Astrocyte (in vitro differentiated cells and primary cell): ENCODE measurements at regions not wholly inside any gene's neighbourhood (a gene's known extent, or its start where the extent isn't known, plus 50 kb on each side); places are given as distances from the start of the nearest gene placed in this dataset.

Source experiments
- DNase-seq: peaks from one replicate; pipeline ENCODE4 v3.0.0-alpha.2; 2010; ENCODE audit warnings: low read depth
- FAIRE-seq: peaks from 2 replicates; lab custom pipeline; 2011; peaks lifted over from hg19 to GRCh38; lab: Jason Lieb, UNC
- H2AFZ ChIP-seq: 2 replicates; pipeline ENCODE4 v1.6.0; 2012; ENCODE audit warnings: low read depth, low read length, inconsistent platforms
- H3K27ac ChIP-seq: 2 replicates; pipeline ENCODE4 v1.5.1; 2011; ENCODE audit warnings: low read depth, low read length, inconsistent platforms
- H3K27me3 ChIP-seq: 2 replicates; pipeline ENCODE4 v1.6.0; 2011; ENCODE audit warnings: low read length, inconsistent platforms; ENCODE audit not compliant: insufficient read depth
- H3K36me3 ChIP-seq: 2 replicates; pipeline ENCODE4 v1.5.1; 2011; ENCODE audit warnings: low read length, inconsistent platforms; ENCODE audit not compliant: insufficient read depth
- H3K4me1 ChIP-seq: 2 replicates; pipeline ENCODE4 v1.5.1; 2011; ENCODE audit warnings: low read length, inconsistent platforms; ENCODE audit not compliant: insufficient read depth
- H3K4me2 ChIP-seq: 2 replicates; pipeline ENCODE4 v1.6.0; 2012; ENCODE audit warnings: low read length, inconsistent platforms
- H3K4me3 ChIP-seq: 2 replicates; pipeline ENCODE4 v1.5.1; 2011; ENCODE audit warnings: low read depth, mild to moderate bottlenecking, low read length, inconsistent platforms; ENCODE audit not compliant: insufficient read depth
- H3K79me2 ChIP-seq: 2 replicates; pipeline ENCODE4 v1.6.0; 2012; ENCODE audit warnings: mild to moderate bottlenecking, low read length, inconsistent platforms; ENCODE audit not compliant: insufficient read depth
- H3K9ac ChIP-seq: 2 replicates; pipeline ENCODE4 v1.6.0; 2012; ENCODE audit warnings: mild to moderate bottlenecking, low read length, inconsistent platforms
- H3K9me3 ChIP-seq: 2 replicates; pipeline ENCODE4 v1.5.1; 2012; ENCODE audit warnings: low read depth, mild to moderate bottlenecking, low read length, inconsistent platforms; ENCODE audit not compliant: insufficient read depth
- H4K20me1 ChIP-seq: 2 replicates; pipeline ENCODE4 v1.6.0; 2012; ENCODE audit warnings: low read length, inconsistent platforms; ENCODE audit not compliant: insufficient read depth
- H3K27ac Mint-ChIP-seq: one replicate; pipeline ENCODE4 v1.8.0; 2021; ENCODE audit warnings: mild to moderate bottlenecking, mixed read lengths; ENCODE audit not compliant: unreplicated experiment
- H3K27me3 Mint-ChIP-seq: one replicate; pipeline ENCODE4 v1.8.0; 2021; ENCODE audit warnings: low read depth, mixed read lengths; ENCODE audit not compliant: unreplicated experiment
- H3K36me3 Mint-ChIP-seq: one replicate; pipeline ENCODE4 v1.8.0; 2021; ENCODE audit warnings: low read depth, mixed read lengths; ENCODE audit not compliant: unreplicated experiment
- H3K4me1 Mint-ChIP-seq: one replicate; pipeline ENCODE4 v1.8.0; 2021; ENCODE audit warnings: low read depth, mixed read lengths; ENCODE audit not compliant: unreplicated experiment
- H3K4me3 Mint-ChIP-seq: one replicate; pipeline ENCODE4 v1.8.0; 2021; ENCODE audit warnings: mild to moderate bottlenecking, moderate library complexity, mixed read lengths; ENCODE audit not compliant: unreplicated experiment
- H3K9me3 Mint-ChIP-seq: one replicate; pipeline ENCODE4 v1.8.0; 2021; ENCODE audit warnings: mild to moderate bottlenecking, mixed read lengths; ENCODE audit not compliant: unreplicated experiment
- CTCF ChIP-seq: IDR thresholded peaks from 2 replicates; pipeline ENCODE4 v1.5.1; 2011; ENCODE audit warnings: low read depth, mild to moderate bottlenecking, inconsistent platforms, low read length, moderate library complexity; ENCODE audit not compliant: insufficient read depth
- EZH2 ChIP-seq: IDR thresholded peaks from 2 replicates; pipeline ENCODE4 v1.6.1; 2012; ENCODE audit warnings: mild to moderate bottlenecking, low read length, inconsistent platforms; ENCODE audit not compliant: insufficient read depth

DNA sequence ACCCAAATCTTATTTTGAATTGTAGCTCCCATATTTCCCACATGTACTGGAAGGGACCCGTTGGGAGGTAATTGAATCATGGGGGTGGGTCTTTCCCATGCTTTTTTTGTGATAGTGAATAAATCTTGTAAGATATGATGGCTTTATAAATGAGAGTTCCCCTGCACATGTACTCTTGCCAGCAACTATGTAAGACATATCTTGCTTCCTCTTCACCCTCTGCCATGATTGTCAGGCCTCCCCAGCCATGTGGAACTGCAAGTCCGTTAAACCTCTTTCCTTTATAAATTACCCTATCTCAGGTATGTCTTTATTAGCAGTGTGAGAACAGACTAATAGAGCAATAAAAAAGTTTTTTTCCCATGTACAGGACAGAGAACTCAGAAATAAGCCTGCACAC is 468.4 kb upstream of the SPHKAP start:
- peaks cover 5% of the 10 kb centered on the region for H3K4me1 Mint-ChIP-seq
- H4K20me1 ChIP-seq, result no peaks in the 10 kb centered on the region
- H3K4me3 ChIP-seq, result no peak overlapping the region
- no peaks in the 10 kb centered on the region for H3K9me3 ChIP-seq
- H2AFZ ChIP-seq, result no peak overlapping the region
- H3K27ac ChIP-seq, result no peak overlapping the region
- H3K4me2 ChIP-seq, result no peak overlapping the region
- H3K79me2 ChIP-seq, result no peaks in the 10 kb centered on the region
- H3K4me3 Mint-ChIP-seq, result no peak overlapping the region
- H3K27me3 Mint-ChIP-seq, result no peaks in the 10 kb centered on the region
- TF ChIP-seq EZH2, result no peak
- no peak for TF ChIP-seq CTCF
- FAIRE-seq, result no peak
- no peaks in the 10 kb centered on the region for H3K36me3 Mint-ChIP-seq
- H3K9me3 Mint-ChIP-seq, result no peaks in the 10 kb centered on the region
- no peak overlapping the region for H3K27ac Mint-ChIP-seq
- peaks cover 5% of the 10 kb centered on the region for H3K4me1 ChIP-seq
- no peak for DNase-seq
- H3K9ac ChIP-seq, result no peak overlapping the region
- no peaks in the 10 kb centered on the region for H3K27me3 ChIP-seq
- H3K36me3 ChIP-seq, result no peaks in the 10 kb centered on the region

GRCh38 chr2:228649447-228649846 is 468.0 kb upstream of the SPHKAP start:
- Histone ChIP-seq H2AFZ (no peak overlapping the region), H3K27me3 (no peaks in the 10 kb centered on the region), H3K79me2 (no peaks in the 10 kb centered on the region), H3K4me3 (no peak overlapping the region), H3K4me2 (no peak overlapping the region), H4K20me1 (no peaks in the 10 kb centered on the region), H3K9me3 (no peaks in the 10 kb centered on the region), H3K9ac (no peak overlapping the region), H3K4me1 (peaks cover 5% of the 10 kb centered on the region), H3K27ac (no peak overlapping the region), H3K36me3 (no peaks in the 10 kb centered on the region)
- Mint-ChIP-seq H3K27ac (no peak overlapping the region), H3K27me3 (no peaks in the 10 kb centered on the region), H3K9me3 (no peaks in the 10 kb centered on the region), H3K36me3 (no peaks in the 10 kb centered on the region), H3K4me1 (peaks cover 5% of the 10 kb centered on the region), H3K4me3 (no peak overlapping the region)
- FAIRE-seq (no peak), DNase-seq (no peak)
- TF ChIP-seq EZH2, result no peak
- no peak for TF ChIP-seq CTCF

- no peaks in the 10 kb centered on the region for H4K20me1 ChIP-seq
- no peak overlapping the region for H3K4me3 ChIP-seq
- H3K27ac Mint-ChIP-seq, result no peak overlapping the region
- no peaks in the 10 kb centered on the region for H3K36me3 Mint-ChIP-seq
- peaks cover 5% of the 10 kb centered on the region for H3K4me1 Mint-ChIP-seq
- DNase-seq, result no peak
- H3K36me3 ChIP-seq, result no peaks in the 10 kb centered on the region
- H3K9ac ChIP-seq, result no peak overlapping the region
- no peak overlapping the region for H3K4me3 Mint-ChIP-seq
- TF ChIP-seq EZH2 (no peak), CTCF (no peak)
- H3K4me1 ChIP-seq, result peaks cover 5% of the 10 kb centered on the region
- H3K9me3 Mint-ChIP-seq, result no peaks in the 10 kb centered on the region
- no peak overlapping the region for H3K4me2 ChIP-seq
- H3K27ac ChIP-seq, result no peak overlapping the region
- H2AFZ ChIP-seq, result no peak overlapping the region
- H3K27me3 Mint-ChIP-seq, result no peaks in the 10 kb centered on the region
- no peaks in the 10 kb centered on the region for H3K27me3 ChIP-seq
- H3K9me3 ChIP-seq, result no peaks in the 10 kb centered on the region
- no peaks in the 10 kb centered on the region for H3K79me2 ChIP-seq
- no peak for FAIRE-seq
Measured at GRCh38 chr2:228648541-228648940, 467.1 kb upstream of the SPHKAP start.
